H1 (cell line): ENCODE measurements at regions not wholly inside any gene's neighbourhood (a gene's known extent, or its start where the extent isn't known, plus 50 kb on each side); places are given as distances from the start of the nearest gene placed in this dataset.

Experiments used
- CTCF ChIA-PET: fragments of 300-600 bp; sonication (Branson Sonifier 250); formaldehyde crosslinking; loops from one replicate; lab custom pipeline; 2021; ENCODE audit not compliant: partially characterized antibody; lab: Charles Lee
- POLR2A ChIA-PET: fragments of 300-600 bp; sonication (Branson Sonifier 250); formaldehyde crosslinking; loops from one replicate; lab custom pipeline; 2021; ENCODE audit warnings: inconsistent platforms; ENCODE audit not compliant: partially characterized antibody; lab: Charles Lee
- DNase-seq, 2 experiments: peaks; one replicate each; pipeline versions ENCODE4 v3.0.0 to v3.0.0-alpha.2; 2010 to 2022; ENCODE audit warnings: low spot score in 2 of 2, low read depth in 1 of 2, mixed read lengths in 1 of 2
- FAIRE-seq: peaks from 2 replicates; lab custom pipeline; 2011; peaks lifted over from hg19 to GRCh38; lab: Jason Lieb, UNC
- H2AFZ ChIP-seq: 2 replicates; pipeline ENCODE4 v1.8.1; 2012; ENCODE audit warnings: low read length, inconsistent platforms
- H2AK5ac ChIP-seq: 2 replicates; pipeline ENCODE4 v1.6.1; 2013; ENCODE audit warnings: low read depth, low read length
- H2BK120ac ChIP-seq: replicated peaks from 2 replicates; pipeline ENCODE3; 2013; ENCODE audit warnings: low read depth, low read length, inconsistent platforms
- H2BK12ac ChIP-seq: 2 replicates; pipeline ENCODE4 v1.6.1; 2013; ENCODE audit warnings: low read depth, low read length
- H2BK15ac ChIP-seq: 2 replicates; pipeline ENCODE4 v1.6.1; 2013; ENCODE audit warnings: low read length
- H2BK20ac ChIP-seq: 2 replicates; pipeline ENCODE4 v1.6.1; 2013; ENCODE audit warnings: low read length
- H2BK5ac ChIP-seq: 2 replicates; pipeline ENCODE4 v1.6.1; 2013; ENCODE audit warnings: low read depth, low read length
- H3K14ac ChIP-seq: 2 replicates; pipeline ENCODE4 v1.6.1; 2013; ENCODE audit warnings: inconsistent platforms; ENCODE audit not compliant: insufficient read length
- H3K18ac ChIP-seq: 2 replicates; pipeline ENCODE4 v1.6.1; 2013; ENCODE audit warnings: low read length; ENCODE audit errors: extremely low read depth
- H3K23ac ChIP-seq: 2 replicates; pipeline ENCODE4 v1.6.1; 2013; ENCODE audit warnings: inconsistent platforms; ENCODE audit not compliant: insufficient read length
- H3K23me2 ChIP-seq: 2 replicates; pipeline ENCODE4 v1.6.1; 2013; ENCODE audit warnings: low read depth, low read length
- H3K27ac ChIP-seq: 2 replicates; pipeline ENCODE4 v1.6.1; 2011; ENCODE audit warnings: low read depth, low read length, inconsistent platforms
- H3K27me3 ChIP-seq, 4 experiments: replicated peaks in 1 of 4; 1 replicate in 1 of 4; 2 replicates in 3 of 4; pipeline versions ENCODE4 v1.6.1 to v1.8.1; 2011 to 2013; ENCODE audit warnings: low read length in 3 of 4, mild to moderate bottlenecking in 3 of 4, inconsistent platforms in 2 of 4, mixed read lengths in 2 of 4, moderate library complexity in 1 of 4; ENCODE audit not compliant: control insufficient read depth in 3 of 4, insufficient read depth in 3 of 4; ENCODE audit errors: extremely low read depth in 1 of 4
- H3K36me3 ChIP-seq, 4 experiments: 2 replicates each; pipeline versions ENCODE4 v1.6.1 to v1.8.1; 2011 to 2013; ENCODE audit warnings: mild to moderate bottlenecking in 4 of 4, low read length in 3 of 4, moderate library complexity in 2 of 4, control low read depth in 1 of 4, inconsistent platforms in 1 of 4; ENCODE audit not compliant: insufficient read depth in 4 of 4, control insufficient read depth in 2 of 4
- H3K4ac ChIP-seq: replicated peaks from 2 replicates; pipeline ENCODE3; 2013; ENCODE audit warnings: low read length, low read depth, mixed read lengths, inconsistent platforms; ENCODE audit not compliant: insufficient read length
- H3K4me1 ChIP-seq, 4 experiments: replicated peaks in 1 of 4; 1 replicate in 1 of 4; 2 replicates in 3 of 4; pipeline versions ENCODE4 v1.6.1 to v1.8.1; 2011 to 2013; ENCODE audit warnings: low read length in 3 of 4, inconsistent platforms in 2 of 4, mixed read lengths in 1 of 4; ENCODE audit not compliant: insufficient read depth in 4 of 4, control insufficient read depth in 3 of 4
- H3K4me2 ChIP-seq, 2 experiments: 2 replicates each; pipeline versions ENCODE4 v1.6.1 to v1.8.1; 2011 to 2013; ENCODE audit warnings: low read depth in 2 of 2, low read length in 2 of 2, control low read depth in 1 of 2, inconsistent platforms in 1 of 2, mild to moderate bottlenecking in 1 of 2; ENCODE audit not compliant: insufficient read depth in 1 of 2
- H3K4me3 ChIP-seq, 4 experiments: fragments of 200-600, 300-600 bp in 1 of 4; sonication (generic), shearing (Covaris generic), sonication (Bioruptor Twin) in 1 of 4; 2 replicates each; pipeline versions ENCODE4 v1.5.1 to v1.8.1; 2011 to 2016; ENCODE audit warnings: low read length in 4 of 4, low read depth in 3 of 4, control low read depth in 2 of 4, inconsistent platforms in 2 of 4, mild to moderate bottlenecking in 2 of 4, mixed read lengths in 1 of 4, moderate library complexity in 1 of 4; ENCODE audit not compliant: insufficient read depth in 2 of 4; ENCODE audit errors: extremely low read depth in 1 of 4
- H3K56ac ChIP-seq: replicated peaks from 2 replicates; pipeline ENCODE3; 2013; ENCODE audit warnings: low read depth, mild to moderate bottlenecking, mixed read lengths, low read length, inconsistent platforms; ENCODE audit not compliant: insufficient read length
- H3K79me1 ChIP-seq: 2 replicates; pipeline ENCODE4 v1.6.1; 2013; ENCODE audit warnings: low read depth, low read length, control low read depth
- H3K79me2 ChIP-seq, 2 experiments: 2 replicates each; pipeline versions ENCODE4 v1.6.1 to v1.8.1; 2012 to 2013; ENCODE audit warnings: low read length in 2 of 2, mild to moderate bottlenecking in 2 of 2, inconsistent platforms in 1 of 2; ENCODE audit not compliant: insufficient read depth in 2 of 2, control insufficient read depth in 1 of 2
- H3K9ac ChIP-seq, 4 experiments: replicated peaks in 1 of 4; 1 replicate in 1 of 4; 2 replicates in 3 of 4; pipeline versions ENCODE4 v1.6.1 to v1.8.1; 2011 to 2013; ENCODE audit warnings: low read depth in 3 of 4, low read length in 3 of 4, control low read depth in 2 of 4, mild to moderate bottlenecking in 2 of 4, moderate library complexity in 2 of 4, inconsistent platforms in 1 of 4; ENCODE audit errors: extremely low read depth in 1 of 4
- H3K9me3 ChIP-seq, 2 experiments: 2 replicates each; pipeline versions ENCODE4 v1.6.1 to v1.8.1; 2012 to 2013; ENCODE audit warnings: mild to moderate bottlenecking in 2 of 2, moderate library complexity in 2 of 2, control low read depth in 1 of 2, inconsistent platforms in 1 of 2, low read depth in 1 of 2, low read length in 1 of 2, mixed read lengths in 1 of 2; ENCODE audit not compliant: insufficient read depth in 2 of 2
- H4K20me1 ChIP-seq, 2 experiments: replicated peaks in 1 of 2; 2 replicates each; pipeline versions ENCODE3 to v1.8.1; 2011 to 2013; ENCODE audit warnings: inconsistent platforms in 2 of 2, low read length in 2 of 2, mild to moderate bottlenecking in 1 of 2; ENCODE audit not compliant: insufficient read depth in 2 of 2, control insufficient read depth in 1 of 2
- H4K5ac ChIP-seq: 2 replicates; pipeline ENCODE4 v1.6.1; 2013; ENCODE audit warnings: low read length, low read depth, mixed read lengths, inconsistent platforms; ENCODE audit not compliant: insufficient read length
- H4K8ac ChIP-seq: 2 replicates; pipeline ENCODE4 v1.8.0; 2013; ENCODE audit warnings: mild to moderate bottlenecking, moderate library complexity, low read length, inconsistent platforms; ENCODE audit not compliant: insufficient read depth; ENCODE audit errors: extremely low read depth
- H4K91ac ChIP-seq: replicated peaks from 2 replicates; pipeline ENCODE3; 2013; ENCODE audit warnings: low read length, mixed read lengths, inconsistent platforms; ENCODE audit not compliant: insufficient read length
- CBX8 ChIP-seq: fragments of 300-800, 300-1000 bp; sonication (generic); IDR thresholded peaks from 2 replicates; pipeline ENCODE4 v1.7.1; 2016; ENCODE audit warnings: low read depth, low read length, borderline replicate concordance
- HDAC2 ChIP-seq, 2 experiments: fragments of 300-600 bp in 1 of 2; sonication (generic) in 1 of 2; IDR thresholded peaks; 2 replicates each; pipeline ENCODE4 v1.6.1; 2011 to 2012; ENCODE audit warnings: low read depth in 2 of 2, low read length in 2 of 2, mild to moderate bottlenecking in 2 of 2, moderate library complexity in 2 of 2, borderline replicate concordance in 1 of 2, inconsistent platforms in 1 of 2
- JUND ChIP-seq: IDR thresholded peaks from 2 replicates; pipeline ENCODE4 v1.6.1; 2011; ENCODE audit warnings: mild to moderate bottlenecking, improper control_type of control experiment, low read length
- NANOG ChIP-seq: IDR thresholded peaks from 2 replicates; pipeline ENCODE4 v1.6.1; 2011; ENCODE audit warnings: low read length, low read depth, mild to moderate bottlenecking, inconsistent platforms; ENCODE audit not compliant: insufficient read depth, poor library complexity, severe bottlenecking
- RBBP5 ChIP-seq: IDR thresholded peaks from 2 replicates; pipeline ENCODE4 v1.7.1; 2012; ENCODE audit warnings: low read depth, mild to moderate bottlenecking, inconsistent platforms, low read length, moderate library complexity, borderline replicate concordance
- RXRA ChIP-seq: IDR thresholded peaks from 2 replicates; pipeline ENCODE4 v1.6.1; 2011; ENCODE audit warnings: low read depth, mild to moderate bottlenecking, low read length, moderate library complexity; ENCODE audit not compliant: insufficient read depth
- SAP30 ChIP-seq: fragments of 300-600 bp; sonication (generic); IDR thresholded peaks from 2 replicates; pipeline ENCODE4 v1.7.1; 2012; ENCODE audit warnings: low read length, moderate library complexity, mild to moderate bottlenecking, inconsistent platforms; ENCODE audit not compliant: insufficient read depth, insufficient replicate concordance
- SIRT6 ChIP-seq: IDR thresholded peaks from one replicate; pipeline ENCODE4 v1.7.1; 2012; ENCODE audit warnings: low read length, inconsistent platforms
- SIX5 ChIP-seq: IDR thresholded peaks from 2 replicates; pipeline ENCODE4 v1.6.1; 2011; ENCODE audit warnings: mild to moderate bottlenecking, low read depth, low read length
- SP1 ChIP-seq: IDR thresholded peaks from 2 replicates; pipeline ENCODE4 v1.6.1; 2011; ENCODE audit warnings: low read depth, low read length
- SRF ChIP-seq: IDR thresholded peaks from 2 replicates; pipeline ENCODE4 v1.6.1; 2011; ENCODE audit warnings: mild to moderate bottlenecking, low read depth, low read length, moderate library complexity
- SUZ12 ChIP-seq: fragments of 200-600 bp; sonication (generic); IDR thresholded peaks from 2 replicates; pipeline ENCODE4 v1.6.1; 2012; ENCODE audit warnings: mild to moderate bottlenecking, inconsistent platforms, low read length, moderate library complexity, mixed read lengths
- TAF7 ChIP-seq: optimal IDR thresholded peaks from 2 replicates; pipeline ENCODE3; 2011; ENCODE audit warnings: low read depth, mild to moderate bottlenecking, inconsistent platforms, low read length, moderate library complexity, borderline replicate concordance
- TEAD4 ChIP-seq: IDR thresholded peaks from 2 replicates; pipeline ENCODE4 v1.6.1; 2012; ENCODE audit warnings: low read depth, low read length, inconsistent platforms, mixed read lengths
- ZNF274 ChIP-seq: IDR thresholded peaks from 2 replicates; pipeline ENCODE4 v1.7.0; 2012; ENCODE audit warnings: low read length, borderline replicate concordance; ENCODE audit errors: extremely low read depth
- TF ChIP-seq, protein P1 (sequence below): IDR thresholded peaks from 2 replicates; pipeline ENCODE4 v1.6.1; 2012; ENCODE audit warnings: inconsistent platforms

DNA sequence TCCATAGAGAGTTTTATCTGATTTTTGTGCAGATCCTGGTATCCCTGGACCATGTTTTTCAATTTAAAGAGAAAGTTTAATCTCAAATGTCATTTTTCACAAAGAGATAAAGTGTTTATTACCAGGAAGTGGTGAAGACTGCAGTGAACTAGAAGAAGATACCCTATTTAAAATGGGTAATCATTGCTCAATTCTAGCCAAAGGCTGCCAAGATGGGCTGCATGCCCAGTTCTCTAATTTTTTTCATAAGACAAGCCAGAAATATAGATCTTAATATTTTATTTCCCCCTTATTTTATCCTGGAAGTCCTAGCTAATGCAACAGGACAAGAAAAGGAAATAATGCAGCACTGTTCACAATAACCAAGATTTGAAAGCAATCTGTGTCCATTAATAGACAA lies 343.5 kb downstream of the PCNX1 start:
- H2BK120ac ChIP-seq, result no peak overlapping the region
- H2AK5ac ChIP-seq, result no peak overlapping the region
- H2BK15ac ChIP-seq, result no peak overlapping the region
- H3K4ac ChIP-seq, result no peak overlapping the region
- H2AFZ ChIP-seq, result no peak overlapping the region
- FAIRE-seq (no peak), DNase-seq (no peak)
- H3K56ac ChIP-seq, result no peak overlapping the region
- H2BK12ac ChIP-seq, result no peak overlapping the region
- H3K18ac ChIP-seq, result no peak overlapping the region
- ChIA-PET CTCF (no interaction called here), POLR2A (no interaction called here)
- H4K8ac ChIP-seq, result no peak overlapping the region
- H4K20me1 ChIP-seq, result no peaks in the 10 kb centered on the region
- no peak overlapping the region for H3K9ac ChIP-seq
- no peak overlapping the region for H2BK20ac ChIP-seq
- no peaks in the 10 kb centered on the region for H3K36me3 ChIP-seq
- H3K4me3 ChIP-seq, result no peak overlapping the region
- no peaks in the 10 kb centered on the region for H3K79me1 ChIP-seq
- no peak overlapping the region for H4K5ac ChIP-seq
- H2BK5ac ChIP-seq, result no peak overlapping the region
- no peak overlapping the region for H3K27ac ChIP-seq
- no peaks in the 10 kb centered on the region; a peak in 1 of 4 replicates for H3K9me3 ChIP-seq
- no peak overlapping the region for H3K14ac ChIP-seq
- no peaks in the 10 kb centered on the region for H3K27me3 ChIP-seq
- H3K4me1 ChIP-seq, result no peaks in the 10 kb centered on the region
- H3K23me2 ChIP-seq, result no peaks in the 10 kb centered on the region
- H3K79me2 ChIP-seq, result no peaks in the 10 kb centered on the region
- H4K91ac ChIP-seq, result no peak overlapping the region
- H3K23ac ChIP-seq, result no peak overlapping the region
- H3K4me2 ChIP-seq, result no peak overlapping the region
- TF ChIP-seq CBX8 (no peak), RBBP5 (no peak), SP1 (no peak), TAF7 (no peak), SIX5 (no peak), RXRA (no peak), ZNF274 (no peak), TEAD4 (no peak), HDAC2 (IDR thresholded peaks at IDR 0.05; ENCODE audit: borderline replicate concordance in 1 of 2, low read depth in 2 of 2, low read length in 2 of 2) (no peak), JUND (no peak), SAP30 (no peak), SIRT6 (no peak), NANOG (no peak), SUZ12 (no peak), SRF (no peak)
- TF ChIP-seq, protein P1, sequence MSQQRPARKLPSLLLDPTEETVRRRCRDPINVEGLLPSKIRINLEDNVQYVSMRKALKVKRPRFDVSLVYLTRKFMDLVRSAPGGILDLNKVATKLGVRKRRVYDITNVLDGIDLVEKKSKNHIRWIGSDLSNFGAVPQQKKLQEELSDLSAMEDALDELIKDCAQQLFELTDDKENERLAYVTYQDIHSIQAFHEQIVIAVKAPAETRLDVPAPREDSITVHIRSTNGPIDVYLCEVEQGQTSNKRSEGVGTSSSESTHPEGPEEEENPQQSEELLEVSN, result no peak
